HG03159 (cell line): ENCODE measurements at regions not wholly inside any gene's neighbourhood (a gene's known extent, or its start where the extent isn't known, plus 50 kb on each side); places are given as distances from the start of the nearest gene placed in this dataset.
"Not testable (repeated sequence)": the region's sequence is repeated elsewhere in the genome, so short reads cannot be mapped to it uniquely, and the experiment has no call there.

ENCODE experiments used
- ATAC-seq: cut with Tn5 transposase; IDR thresholded peaks from one replicate; pipeline ENCODE4 v1.9.1; 2021; ENCODE audit warnings: mild to moderate bottlenecking, moderate library complexity; ENCODE audit not compliant: unreplicated experiment

GRCh38 chr11:97617031-97617430 is 1227.2 kb downstream of the JRKL start:
- no peak for ATAC-seq

- no peak for ATAC-seq
Observed at GRCh38 chr11:97620007-97620406, 1230.2 kb downstream of the JRKL start.

DNA sequence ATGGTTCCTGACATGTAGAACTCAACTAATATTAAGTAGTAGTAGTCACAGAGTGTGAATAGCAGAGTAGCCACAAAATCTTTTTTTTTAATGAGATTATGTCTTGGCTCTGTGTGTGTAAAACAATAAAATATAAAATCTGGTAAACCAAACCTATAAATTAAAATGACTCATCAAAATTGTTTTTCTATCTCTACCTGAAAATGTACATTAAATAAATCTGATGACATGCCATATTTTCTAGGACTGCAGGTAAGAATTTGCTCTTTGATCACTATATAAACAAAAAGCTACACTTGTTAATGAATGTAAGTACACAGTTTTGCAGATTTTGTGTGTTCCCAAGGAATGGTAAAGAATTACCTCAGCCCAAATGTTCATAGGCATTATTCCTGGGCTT is 1231.5 kb downstream of the JRKL start:
- no peak for ATAC-seq

DNA sequence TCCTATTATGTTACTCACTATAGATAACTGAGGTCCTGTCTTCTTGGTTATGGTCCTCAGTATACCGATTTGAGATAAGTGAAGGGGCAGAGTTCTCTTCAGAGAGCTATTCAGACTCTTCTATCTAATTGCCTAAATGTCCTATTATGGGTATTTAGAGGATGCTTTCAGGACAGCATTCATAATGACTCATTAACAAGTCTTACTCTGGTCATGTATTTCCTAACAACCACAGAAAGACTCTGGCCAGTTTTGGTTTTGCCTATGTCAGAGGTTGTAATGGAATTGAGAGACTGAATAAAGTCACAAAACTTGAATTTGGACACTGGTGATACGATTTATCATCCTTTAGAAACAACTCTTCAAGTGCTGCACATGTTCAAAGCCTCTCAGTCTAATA is 1233.0 kb downstream of the JRKL start:
- ATAC-seq: no peak

- not testable (repeated sequence) for ATAC-seq
Observed at GRCh38 chr11:97636741-97637140, 1246.9 kb downstream of the JRKL start.

DNA sequence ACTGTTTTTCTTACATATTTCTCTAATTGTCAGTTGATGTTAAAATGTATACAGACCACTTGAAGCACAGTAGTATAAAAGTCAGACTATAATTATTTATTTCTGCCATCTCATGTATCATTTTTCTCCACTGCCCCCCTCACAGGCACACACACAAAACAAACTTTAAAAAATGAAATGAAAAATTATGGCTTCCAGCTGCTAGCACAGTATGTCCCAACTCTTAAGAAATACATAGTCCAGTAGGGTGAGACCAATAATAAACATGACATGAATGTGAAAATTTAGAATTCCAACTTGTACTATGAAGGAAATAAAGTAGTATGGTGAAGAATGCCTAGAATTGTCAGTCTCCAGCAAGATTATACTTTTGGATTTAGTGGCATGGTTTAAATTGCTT is 1247.9 kb downstream of the JRKL start:
- no peak for ATAC-seq

GRCh38 chr11:97638641-97639224 is 1248.9 kb downstream of the JRKL start:
- no peak for ATAC-seq

- no peak for ATAC-seq
Observed at GRCh38 chr11:97641988-97642387, 1252.2 kb downstream of the JRKL start.

DNA sequence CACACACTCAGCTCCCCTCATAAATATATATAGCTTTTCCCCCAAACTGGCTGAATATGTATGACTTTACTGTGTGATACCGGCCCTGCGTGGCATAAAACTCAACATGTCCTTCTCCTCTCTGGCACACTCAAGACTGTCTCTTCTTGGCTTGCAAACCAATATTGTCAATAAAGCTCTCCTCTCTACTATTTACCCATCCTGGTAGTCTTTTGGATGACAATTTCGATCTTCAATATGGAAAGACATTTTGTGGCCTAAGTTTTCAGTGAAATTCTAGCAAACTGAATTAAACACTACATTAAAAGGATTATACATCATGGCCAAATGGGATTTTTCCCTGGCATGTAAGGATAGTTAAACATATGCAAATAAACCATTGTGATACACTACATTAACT is 1255.9 kb downstream of the JRKL start:
- no peak for ATAC-seq

DNA sequence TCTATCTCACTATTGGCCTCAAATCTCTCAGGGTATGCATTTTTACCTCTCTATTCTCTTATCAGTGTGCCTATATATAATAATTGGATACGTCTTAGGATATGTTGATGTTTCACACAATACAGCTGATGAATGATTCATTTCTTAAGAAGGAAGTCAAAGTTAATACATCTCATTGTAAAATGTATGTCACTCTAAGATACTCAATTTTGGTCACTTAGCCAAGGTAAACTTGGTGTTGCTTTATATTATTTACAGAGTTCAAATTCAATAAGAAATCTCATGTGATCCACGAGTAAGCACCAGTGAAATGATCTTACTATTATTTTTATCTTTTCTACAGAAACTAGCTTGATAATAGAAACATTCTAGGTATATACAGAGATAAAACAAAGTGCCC is 1266.5 kb downstream of the JRKL start:
- ATAC-seq: no peak

DNA sequence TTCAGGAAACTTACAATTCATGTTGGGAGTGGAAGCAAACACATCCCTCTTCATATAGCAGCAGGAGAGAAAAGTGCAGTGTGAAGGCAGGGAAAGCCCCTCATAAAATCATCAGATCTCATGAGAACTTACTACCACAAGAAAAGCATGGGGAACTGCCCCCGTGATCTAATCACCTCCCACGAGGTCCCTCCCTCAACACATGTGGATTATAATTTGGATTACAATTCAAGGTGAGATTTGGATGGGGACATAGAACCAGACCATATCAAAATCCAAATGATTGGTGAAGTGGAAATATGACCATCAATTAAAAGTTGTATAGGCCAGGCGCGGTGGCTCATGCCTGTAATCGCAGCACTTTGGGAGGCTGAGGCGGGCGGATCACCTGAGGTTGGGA is 1268.0 kb downstream of the JRKL start:
- no peak for ATAC-seq

DNA sequence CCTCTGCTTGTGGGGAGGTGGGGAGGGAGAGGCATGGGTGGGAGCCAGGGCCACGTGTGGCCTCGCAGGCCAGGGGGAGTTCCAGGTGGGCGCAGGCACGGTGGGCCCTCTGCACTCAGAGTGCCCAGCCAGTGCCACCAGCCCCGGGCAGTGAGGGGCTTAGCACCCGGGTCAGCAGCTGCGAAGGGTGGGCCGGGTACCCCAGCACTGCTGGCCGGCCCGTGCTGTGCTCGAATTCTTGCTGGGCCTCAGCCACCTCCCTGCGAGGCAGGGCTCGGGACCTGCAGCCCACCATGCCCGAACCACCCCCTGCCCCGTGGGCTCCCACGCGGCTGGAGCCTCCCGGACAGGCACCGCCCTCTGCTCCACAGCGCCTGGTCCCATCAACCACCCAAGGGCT is 1277.2 kb downstream of the JRKL start:
- no peak for ATAC-seq

DNA sequence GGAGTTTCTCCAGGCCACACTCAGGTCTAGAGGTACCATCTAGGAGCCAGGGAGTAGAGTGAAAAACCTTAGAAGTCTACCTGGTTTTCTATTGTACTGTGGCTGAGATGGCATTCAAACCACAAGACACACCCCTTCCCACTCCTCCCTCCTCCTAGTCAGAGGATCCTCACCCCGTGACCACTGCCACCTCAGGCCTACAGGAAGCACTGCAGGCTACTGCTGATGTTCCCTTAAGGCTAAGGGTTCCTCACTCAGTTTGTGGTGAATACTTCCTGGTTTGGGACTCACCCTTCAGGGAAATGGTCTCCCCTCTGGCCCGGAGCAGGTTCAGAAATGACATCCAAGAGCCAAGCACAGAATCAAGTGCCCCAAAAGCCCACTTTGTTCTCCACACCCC is 1293.9 kb downstream of the JRKL start:
- ATAC-seq: no peak

DNA sequence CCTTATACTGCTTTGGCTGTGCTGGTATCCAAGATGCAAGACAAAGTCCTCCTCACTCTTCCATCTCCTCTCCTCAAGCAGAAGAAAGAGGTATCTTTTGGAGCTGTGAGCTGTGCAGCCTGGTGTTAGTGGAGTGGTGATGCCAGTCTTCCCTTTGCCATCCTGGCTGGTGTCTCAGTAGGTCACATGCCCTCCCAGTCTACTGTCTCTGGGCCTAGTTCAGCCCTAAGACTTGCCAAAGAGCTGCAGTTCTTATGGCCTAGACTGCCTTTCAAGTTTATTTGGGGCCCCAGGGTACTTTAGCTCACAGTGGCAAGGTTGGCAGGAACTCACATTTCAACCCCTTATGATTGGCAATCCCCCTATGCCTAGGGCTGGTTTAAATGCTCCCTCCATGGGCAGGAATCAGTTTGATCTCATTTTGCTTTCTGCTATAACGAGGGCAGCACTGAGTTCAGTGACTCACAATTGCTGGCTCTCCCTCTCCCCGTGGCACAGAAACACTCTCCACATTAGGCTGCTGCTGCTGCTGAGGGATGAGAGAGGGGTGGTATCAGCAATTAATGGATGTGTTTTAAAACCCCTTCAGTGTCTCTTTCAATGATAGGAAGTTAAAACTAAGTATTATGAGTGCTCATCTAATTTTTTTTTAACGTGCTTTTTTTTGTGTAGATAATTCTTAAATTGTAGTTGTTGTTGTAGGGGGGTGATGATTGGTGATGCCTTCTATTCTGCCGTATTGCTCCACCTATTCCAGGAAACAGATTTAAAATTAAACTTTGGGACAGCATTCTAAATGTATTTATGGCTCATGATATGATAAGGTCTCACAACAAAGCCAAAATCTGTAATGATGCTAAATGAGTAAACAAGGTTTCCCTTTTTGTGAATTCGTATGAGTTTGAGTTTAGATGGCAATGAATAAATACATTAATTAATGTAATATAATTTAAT is 1295.0 kb downstream of the JRKL start:
- no peak for ATAC-seq

GRCh38 chr11:97685695-97686094 is 1295.9 kb downstream of the JRKL start:
- no peak for ATAC-seq

GRCh38 chr11:97687111-97687510 is 1297.3 kb downstream of the JRKL start:
- ATAC-seq: no peak

- ATAC-seq: no peak
Observed at GRCh38 chr11:97691061-97691460, 1301.2 kb downstream of the JRKL start.

GRCh38 chr11:97702951-97703350 is 1313.1 kb downstream of the JRKL start:
- no peak for ATAC-seq

GRCh38 chr11:97703851-97704250 is 1314.0 kb downstream of the JRKL start:
- no peak for ATAC-seq

DNA sequence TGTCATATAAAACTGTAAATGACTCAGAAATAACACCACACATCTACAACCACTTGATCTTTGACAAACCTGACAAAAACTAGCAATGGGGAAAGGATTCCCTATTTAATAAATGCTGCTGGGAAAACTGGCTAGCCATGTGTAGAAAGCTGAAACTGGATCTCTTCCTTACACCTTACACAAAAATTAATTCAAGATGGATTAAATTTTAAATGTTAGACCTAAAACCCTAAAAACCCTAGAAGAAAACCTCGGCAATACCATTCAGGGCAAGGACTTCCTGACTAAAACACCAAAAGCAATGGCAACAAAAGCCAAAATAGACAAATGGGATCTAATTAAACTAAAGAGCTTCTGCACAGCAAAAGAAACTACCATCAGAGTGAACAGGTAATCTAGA is 1315.3 kb upstream of the CNTN5 start:
- not testable (repeated sequence) for ATAC-seq

- ATAC-seq: no peak
Observed at GRCh38 chr11:97717922-97718321, 1302.8 kb upstream of the CNTN5 start.

DNA sequence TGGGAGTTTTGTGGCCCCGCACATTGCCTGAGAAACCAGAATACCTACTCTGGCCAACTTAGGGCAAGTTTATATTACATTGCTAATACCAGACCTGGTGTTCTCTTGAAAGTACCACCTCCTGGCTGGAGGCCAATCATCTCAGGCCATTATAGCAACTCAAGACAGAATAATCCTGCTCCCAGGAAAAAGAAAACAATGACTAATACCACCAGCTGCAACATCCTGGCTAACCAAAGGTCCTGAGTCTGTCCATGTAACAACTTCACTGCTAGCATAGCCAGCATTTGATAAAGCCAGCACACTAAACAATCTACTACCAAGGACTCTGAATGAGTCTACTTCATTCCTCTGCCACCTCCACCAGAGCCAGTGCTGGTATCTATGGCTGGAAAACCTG is 1298.7 kb upstream of the CNTN5 start:
- no peak for ATAC-seq
